ENCODE measurements at regions not wholly inside any gene's neighbourhood (a gene's known extent, or its start where the extent isn't known, plus 50 kb on each side); places are given as distances from the start of the nearest gene placed in this dataset.

- H3K4me1 ChIP-seq (ENCODE audit: low read depth, poor library complexity, severe bottlenecking), result no peaks in the 10 kb centered on the region
- H2AFZ ChIP-seq (ENCODE audit: low read depth), result no peak overlapping the region
- TF ChIP-seq CTCF (conservative IDR thresholded peaks at IDR 0.05; ENCODE audit: low read depth, low read length), result no peak
- H3K27me3 ChIP-seq (ENCODE audit: insufficient read depth, low read depth), result no peaks in the 10 kb centered on the region
- no peaks in the 10 kb centered on the region; the same call in 1 of the 2 replicates for H3K36me3 ChIP-seq (ENCODE audit: insufficient read depth)
- no peak overlapping the region for H3K4me2 ChIP-seq
- no peak overlapping the region for H3K4me3 ChIP-seq (IDR thresholded peaks at IDR 0.05; ENCODE audit: insufficient read depth, low read depth, low read length)
- H4K20me1 ChIP-seq (ENCODE audit: insufficient read depth), result no peaks in the 10 kb centered on the region
- no peaks in the 10 kb centered on the region for H3K79me2 ChIP-seq (ENCODE audit: insufficient read depth, low read depth)
- H3K9ac ChIP-seq, result no peak overlapping the region
- H3K27ac ChIP-seq, result no peak overlapping the region
These were observed 130.3 kb upstream of the CNTLN start for GRCh38 chr9:17004500-17004899.

- Histone ChIP-seq H3K79me2 (ENCODE audit: insufficient read depth, low read depth) (no peaks in the 10 kb centered on the region), H3K9ac (no peak overlapping the region), H2AFZ (ENCODE audit: low read depth) (no peak overlapping the region), H3K27me3 (ENCODE audit: insufficient read depth, low read depth) (no peaks in the 10 kb centered on the region), H3K36me3 (ENCODE audit: insufficient read depth) (no peaks in the 10 kb centered on the region; the same call in 1 of the 2 replicates), H3K4me2 (no peak overlapping the region), H3K4me3 (IDR thresholded peaks at IDR 0.05; ENCODE audit: insufficient read depth, low read depth, low read length) (no peak overlapping the region), H3K27ac (no peak overlapping the region), H4K20me1 (ENCODE audit: insufficient read depth) (no peaks in the 10 kb centered on the region), H3K4me1 (ENCODE audit: low read depth, poor library complexity, severe bottlenecking) (no peaks in the 10 kb centered on the region)
- TF ChIP-seq CTCF (conservative IDR thresholded peaks at IDR 0.05; ENCODE audit: low read depth, low read length), result no peak
These were observed 131.1 kb upstream of the CNTLN start for GRCh38 chr9:17003576-17004240.

- TF ChIP-seq CTCF (conservative IDR thresholded peaks at IDR 0.05; ENCODE audit: low read depth, low read length), result no peak
- Histone ChIP-seq H2AFZ (ENCODE audit: low read depth) (no peak overlapping the region), H3K9ac (no peak overlapping the region), H3K27me3 (ENCODE audit: insufficient read depth, low read depth) (no peaks in the 10 kb centered on the region), H3K4me3 (IDR thresholded peaks at IDR 0.05; ENCODE audit: insufficient read depth, low read depth, low read length) (no peak overlapping the region), H3K4me1 (ENCODE audit: low read depth, poor library complexity, severe bottlenecking) (no peaks in the 10 kb centered on the region), H3K79me2 (ENCODE audit: insufficient read depth, low read depth) (no peaks in the 10 kb centered on the region), H4K20me1 (ENCODE audit: insufficient read depth) (no peaks in the 10 kb centered on the region), H3K27ac (no peak overlapping the region), H3K36me3 (ENCODE audit: insufficient read depth) (no peaks in the 10 kb centered on the region), H3K4me2 (no peak overlapping the region)
These were observed 126.5 kb upstream of the BNC2 start for GRCh38 chr9:16996901-16997491.

- no peak overlapping the region for H2AFZ ChIP-seq (ENCODE audit: low read depth)
- H3K9ac ChIP-seq, result no peak overlapping the region
- no peaks in the 10 kb centered on the region for H3K4me1 ChIP-seq (ENCODE audit: low read depth, poor library complexity, severe bottlenecking)
- H3K4me2 ChIP-seq, result no peak overlapping the region
- H4K20me1 ChIP-seq (ENCODE audit: insufficient read depth), result no peaks in the 10 kb centered on the region
- H3K4me3 ChIP-seq (IDR thresholded peaks at IDR 0.05; ENCODE audit: insufficient read depth, low read depth, low read length), result no peak overlapping the region
- H3K27ac ChIP-seq, result no peak overlapping the region
- no peaks in the 10 kb centered on the region for H3K27me3 ChIP-seq (ENCODE audit: insufficient read depth, low read depth)
- no peaks in the 10 kb centered on the region for H3K36me3 ChIP-seq (ENCODE audit: insufficient read depth)
- no peaks in the 10 kb centered on the region for H3K79me2 ChIP-seq (ENCODE audit: insufficient read depth, low read depth)
- no peak for TF ChIP-seq CTCF (conservative IDR thresholded peaks at IDR 0.05; ENCODE audit: low read depth, low read length)
These were observed 121.7 kb upstream of the BNC2 start for GRCh38 chr9:16992138-16992537.

Data from KMS-11 (cell line).